GM18951 (cell line): ENCODE measurements at regions not wholly inside any gene's neighbourhood (a gene's known extent, or its start where the extent isn't known, plus 50 kb on each side); places are given as distances from the start of the nearest gene placed in this dataset.

Experiments
- POLR2A ChIP-seq: IDR thresholded peaks from 4 replicates; pipeline ENCODE4 v1.6.1; 2011; ENCODE audit warnings: mild to moderate bottlenecking; ENCODE audit not compliant: insufficient read length, insufficient read depth; ENCODE audit errors: extremely low read depth
- in situ Hi-C: fragments of 300-500 bp; cut with MboI; formaldehyde crosslinking; loops from one replicate; pipeline ENCODE4 v1.12.0; 2022; ENCODE audit warnings: low sequenced_read_pairs, mixed read lengths, inconsistent platforms; ENCODE audit not compliant: unreplicated experiment

- in situ Hi-C loops = no loop called here
- no peak for TF ChIP-seq POLR2A
These were observed 903.7 kb downstream of the EPHA3 start for GRCh38 chr3:90011131-90011530.

GRCh38 chr3:90011596-90011995 is 904.2 kb downstream of the EPHA3 start:
- in situ Hi-C loops = no loop called here
- no peak for TF ChIP-seq POLR2A

GRCh38 chr3:90011996-90012395 is 904.6 kb downstream of the EPHA3 start:
- in situ Hi-C loops = no loop called here
- no peak for TF ChIP-seq POLR2A

DNA sequence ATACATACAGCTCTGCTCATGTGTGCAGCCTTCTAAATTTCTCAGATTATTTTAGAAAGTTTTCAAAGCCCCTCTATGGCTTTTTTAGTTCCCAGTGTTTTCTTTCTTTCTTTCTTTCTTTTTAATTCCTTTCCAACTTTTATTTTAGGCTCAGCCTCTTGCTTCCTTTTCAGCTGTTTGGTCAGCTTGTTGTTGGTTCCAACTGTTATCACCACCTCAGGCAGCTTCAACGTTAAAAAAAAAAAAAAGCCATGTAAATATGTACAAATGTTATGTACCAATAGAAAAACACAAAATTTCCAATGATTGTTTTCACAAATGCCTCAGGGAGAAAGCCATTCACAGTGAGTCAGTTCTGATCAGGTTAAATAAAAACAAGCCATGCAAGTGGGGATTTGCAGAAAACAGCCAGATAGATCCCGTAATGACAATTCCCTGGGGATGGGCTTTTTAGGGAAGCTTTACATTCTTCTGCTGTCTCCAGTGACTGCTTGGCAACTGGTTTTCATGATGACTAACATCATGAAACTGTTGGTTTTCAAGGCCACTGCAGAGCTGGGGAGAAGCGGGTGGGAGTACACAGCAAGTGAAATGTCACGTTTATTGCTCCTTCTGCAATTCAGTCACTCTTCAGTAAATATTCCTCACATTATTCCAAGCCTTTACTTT is 908.4 kb downstream of the EPHA3 start:
- TF ChIP-seq POLR2A = no peak
- in situ Hi-C loops = no loop called here

- in situ Hi-C loops = no loop called here
- TF ChIP-seq POLR2A = no peak
These were observed 909.1 kb downstream of the EPHA3 start for GRCh38 chr3:90016555-90016954.

- TF ChIP-seq POLR2A = no peak
- in situ Hi-C loops = no loop called here
These were observed 911.4 kb downstream of the EPHA3 start for GRCh38 chr3:90018779-90019178.

DNA sequence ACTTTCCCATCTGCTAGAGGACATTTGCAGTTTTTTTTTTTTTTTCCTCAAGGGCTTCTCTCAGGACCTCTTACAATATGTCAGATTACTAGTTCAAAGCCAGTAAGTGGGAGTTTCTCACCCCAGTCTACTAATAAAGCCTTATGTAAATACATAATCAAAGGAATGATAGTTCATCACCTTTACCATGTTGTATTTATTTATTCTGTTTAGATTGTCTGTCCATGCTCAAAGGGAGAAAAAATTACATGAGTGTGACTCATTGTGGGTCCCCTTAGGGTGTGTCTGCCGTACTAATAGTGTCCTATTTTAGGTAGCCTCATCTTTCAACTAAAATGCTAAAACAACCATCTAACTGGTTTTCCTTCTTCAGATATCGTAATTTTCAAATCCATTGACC is 917.6 kb downstream of the EPHA3 start:
- TF ChIP-seq POLR2A = no peak
- in situ Hi-C loops = no loop called here

DNA sequence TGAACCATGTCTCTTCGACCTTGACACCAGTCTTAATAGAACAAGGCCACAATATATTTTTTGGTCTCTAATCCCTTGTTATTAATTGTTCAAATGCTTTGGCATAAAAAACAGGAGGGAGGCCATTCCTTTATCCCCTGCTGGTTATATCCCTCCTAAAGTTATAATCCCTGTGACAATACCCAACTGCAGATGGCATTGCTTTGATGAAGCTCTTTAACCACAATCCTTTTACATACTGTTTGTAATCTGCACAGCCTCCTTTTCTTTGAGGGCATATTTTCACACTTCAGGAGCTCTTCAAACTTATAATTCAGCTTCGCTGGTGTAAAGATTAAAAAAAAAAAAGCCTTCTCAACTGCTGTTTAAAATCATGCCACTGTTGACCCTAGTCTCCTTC is 919.0 kb downstream of the EPHA3 start:
- in situ Hi-C loops = no loop called here
- TF ChIP-seq POLR2A = no peak

- TF ChIP-seq POLR2A = no peak
- in situ Hi-C loops = no loop called here
These were observed 923.7 kb downstream of the EPHA3 start for GRCh38 chr3:90031121-90031520.

DNA sequence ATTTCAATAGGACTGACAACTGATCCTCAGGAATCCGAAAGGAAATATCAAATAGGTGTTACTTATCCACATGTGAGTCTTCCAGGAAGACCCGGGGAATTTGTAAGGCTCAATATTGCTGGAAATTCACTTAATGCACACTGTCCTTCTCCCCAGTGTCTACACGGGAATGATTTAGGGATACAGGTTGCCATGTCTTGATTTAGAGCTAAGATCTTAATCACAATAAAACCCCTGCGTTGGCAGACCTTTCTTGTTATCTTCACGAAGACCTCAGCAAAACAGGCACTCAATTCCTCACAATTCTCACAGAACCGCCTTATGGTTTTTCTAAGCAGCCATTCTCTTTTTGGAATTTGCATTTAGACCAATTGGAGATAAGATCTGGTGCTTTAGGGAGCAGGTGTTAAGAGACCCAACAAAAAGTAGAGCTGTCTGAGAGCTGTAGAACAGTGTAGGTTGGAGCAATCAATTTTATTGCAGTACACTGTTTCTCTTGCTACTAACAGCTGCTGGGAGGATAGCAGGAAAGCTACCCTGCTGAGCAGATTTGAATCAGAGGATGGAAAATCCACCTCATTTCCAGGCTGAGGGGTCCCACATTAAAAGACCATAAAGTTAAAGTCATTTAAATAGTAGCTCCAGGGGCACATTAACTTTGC is 925.7 kb downstream of the EPHA3 start:
- in situ Hi-C loops = no loop called here
- no peak for TF ChIP-seq POLR2A

DNA sequence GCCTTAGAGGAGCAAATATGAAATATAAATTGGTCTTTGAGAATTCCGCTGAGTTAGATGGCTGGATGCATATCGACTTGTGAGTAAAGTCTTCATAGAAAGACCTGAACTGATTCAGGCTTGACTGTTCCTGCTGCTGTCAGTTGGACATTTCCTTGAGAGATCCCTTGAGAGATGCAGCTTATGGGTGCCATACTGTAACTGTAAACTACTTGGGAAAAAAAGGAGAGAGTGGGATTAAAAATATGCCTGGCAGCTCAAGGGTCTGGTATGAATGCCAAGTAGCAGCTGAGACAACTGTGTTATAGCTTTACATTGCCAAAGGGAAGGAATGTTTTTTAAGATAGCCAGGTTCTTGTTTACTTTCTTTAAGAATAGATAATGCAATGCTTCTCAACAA is 926.6 kb downstream of the EPHA3 start:
- in situ Hi-C loops = no loop called here
- no peak for TF ChIP-seq POLR2A

DNA sequence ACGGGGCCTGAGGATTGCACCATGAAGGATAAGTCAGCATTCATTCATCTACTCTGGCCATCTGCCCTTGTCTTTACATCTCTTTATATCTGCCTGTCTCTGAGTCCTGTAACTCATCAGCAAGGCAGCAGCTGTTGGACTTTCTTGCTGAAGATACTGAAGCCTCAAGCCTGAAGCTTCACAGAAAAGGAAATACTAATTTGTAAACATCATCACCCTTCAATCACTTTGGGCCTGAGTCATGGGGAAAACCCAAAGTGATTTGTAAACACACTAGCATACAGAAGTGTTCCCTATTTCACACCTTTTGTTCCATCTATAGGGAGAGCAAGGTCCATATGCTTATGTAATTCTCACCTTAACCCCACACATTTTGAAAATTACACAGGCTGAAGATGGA is 928.2 kb downstream of the EPHA3 start:
- in situ Hi-C loops = no loop called here
- no peak for TF ChIP-seq POLR2A

GRCh38 chr3:90036939-90037469 is 929.6 kb downstream of the EPHA3 start:
- no peak for TF ChIP-seq POLR2A
- in situ Hi-C loops = no loop called here

DNA sequence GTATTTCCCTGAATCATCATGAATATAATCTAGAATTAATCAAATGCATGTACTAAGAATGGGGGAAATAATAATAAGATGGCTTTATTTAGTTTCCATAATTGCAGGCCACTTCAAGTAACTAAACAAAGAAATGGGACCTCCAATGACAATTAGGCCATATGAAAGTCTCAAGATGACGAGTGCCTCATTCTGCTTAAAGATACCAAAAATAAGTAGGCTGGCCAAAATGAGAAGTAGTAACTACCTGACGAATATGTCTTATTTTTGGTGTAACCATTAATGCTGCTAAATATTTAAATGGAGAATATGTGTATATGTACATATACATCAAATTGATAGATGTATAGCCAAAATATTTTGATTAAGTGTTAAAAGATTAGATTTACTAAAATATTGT is 932.6 kb downstream of the EPHA3 start:
- in situ Hi-C loops = no loop called here
- no peak for TF ChIP-seq POLR2A
